SK-N-SH treated with all-trans-retinoic acid at 6 μM for 48 hours (cell line): ENCODE measurements at regions not wholly inside any gene's neighbourhood (a gene's known extent, or its start where the extent isn't known, plus 50 kb on each side); places are given as distances from the start of the nearest gene placed in this dataset.

Experiments used
- ATAC-seq: fragments of 200-7000 bp; cut with Tn5 transposase; 3 replicates; pipeline ENCODE4 v1.9.1; 2020; ENCODE audit warnings: mild to moderate bottlenecking, moderate library complexity
- ARNTL ChIP-seq: fragments of 450-650 bp; formaldehyde crosslinking; IDR thresholded peaks from 2 replicates; pipeline ENCODE4 v1.5.0; 2020; ENCODE audit warnings: low read depth, mild to moderate bottlenecking, moderate library complexity, borderline replicate concordance
- BACH2 ChIP-seq: fragments of 250-450 bp; sonication (Bioruptor Pico); IDR thresholded peaks from 2 replicates; pipeline ENCODE4 v1.9.0; 2021; ENCODE audit warnings: mild to moderate bottlenecking, borderline replicate concordance
- CSDC2 ChIP-seq: fragments of 250-450 bp; sonication (Bioruptor Pico); IDR thresholded peaks from 2 replicates; pipeline ENCODE4 v1.5.0; 2020; ENCODE audit warnings: mild to moderate bottlenecking, moderate library complexity
- ESRRG ChIP-seq: fragments of 250-450 bp; sonication (Bioruptor Pico); IDR thresholded peaks from 2 replicates; pipeline ENCODE4 v1.6.1; 2021; ENCODE audit warnings: mild to moderate bottlenecking
- GLIS3 ChIP-seq: fragments of 250-450 bp; sonication (Bioruptor Pico); IDR thresholded peaks from 2 replicates; pipeline ENCODE4 v1.5.0; 2020; ENCODE audit warnings: mild to moderate bottlenecking, moderate library complexity
- ISL1 ChIP-seq: fragments of 250-450 bp; sonication (Bioruptor Pico); IDR thresholded peaks from 2 replicates; pipeline ENCODE4 v2.1.2; 2022; ENCODE audit warnings: mild to moderate bottlenecking, moderate library complexity
- OSR1 ChIP-seq: fragments of 250-450 bp; sonication (Bioruptor Pico); IDR thresholded peaks from 2 replicates; pipeline ENCODE4 v1.8.0; 2022; ENCODE audit warnings: moderate library complexity, mild to moderate bottlenecking, inconsistent platforms
- PATZ1 ChIP-seq: fragments of 250-450 bp; sonication (Bioruptor Pico); IDR thresholded peaks from 2 replicates; pipeline ENCODE4 v1.8.0; 2020; ENCODE audit warnings: mild to moderate bottlenecking, moderate library complexity, borderline replicate concordance
- POU6F1 ChIP-seq: fragments of 250-450 bp; sonication (Bioruptor Pico); IDR thresholded peaks from 2 replicates; pipeline ENCODE4 v1.8.0; 2021; ENCODE audit warnings: low read depth, mild to moderate bottlenecking, moderate library complexity, borderline replicate concordance
- PPARA ChIP-seq: fragments of 250-450 bp; sonication (Bioruptor Pico); IDR thresholded peaks from 2 replicates; pipeline ENCODE4 v1.5.0; 2020; ENCODE audit warnings: mild to moderate bottlenecking, borderline replicate concordance
- RARB ChIP-seq: fragments of 250-450 bp; sonication (Bioruptor Pico); IDR thresholded peaks from 2 replicates; pipeline ENCODE4 v1.8.0; 2021; ENCODE audit warnings: mild to moderate bottlenecking, moderate library complexity
- SNAI2 ChIP-seq: fragments of 250-450 bp; sonication (Bioruptor Pico); IDR thresholded peaks from 2 replicates; pipeline ENCODE4 v1.5.0; 2020; ENCODE audit warnings: mild to moderate bottlenecking, moderate library complexity
- TCF4 ChIP-seq: fragments of 250-450 bp; sonication (Bioruptor Pico); IDR thresholded peaks from 2 replicates; pipeline ENCODE4 v1.8.0; 2021; ENCODE audit warnings: mild to moderate bottlenecking, moderate library complexity, borderline replicate concordance
- TOX ChIP-seq: fragments of 250-450 bp; sonication (Bioruptor Pico); IDR thresholded peaks from 2 replicates; pipeline ENCODE4 v1.8.0; 2021; ENCODE audit warnings: mild to moderate bottlenecking, moderate library complexity, borderline replicate concordance
- TSHZ2 ChIP-seq: fragments of 250-450 bp; sonication (Bioruptor Pico); IDR thresholded peaks from 2 replicates; pipeline ENCODE4 v1.5.0; 2020; ENCODE audit warnings: mild to moderate bottlenecking, moderate library complexity
- ZC3H10 ChIP-seq: fragments of 250-450 bp; sonication (Bioruptor Pico); IDR thresholded peaks from 2 replicates; pipeline ENCODE4 v1.5.1; 2021; ENCODE audit warnings: mild to moderate bottlenecking, moderate library complexity
- ZFP3 ChIP-seq: fragments of 250-450 bp; sonication (Bioruptor Pico); IDR thresholded peaks from 2 replicates; pipeline ENCODE4 v1.5.0; 2020; ENCODE audit warnings: mild to moderate bottlenecking, moderate library complexity
- ZFP30 ChIP-seq: fragments of 450-650 bp; formaldehyde crosslinking; IDR thresholded peaks from 2 replicates; pipeline ENCODE4 v1.5.0; 2022; ENCODE audit warnings: mild to moderate bottlenecking, moderate library complexity
- ZNF70 ChIP-seq: fragments of 450-650 bp; formaldehyde crosslinking; IDR thresholded peaks from 2 replicates; pipeline ENCODE4 v1.5.0; 2020; ENCODE audit warnings: mild to moderate bottlenecking, moderate library complexity
- TF ChIP-seq, protein P1 (sequence below): fragments of 250-450 bp; sonication (Bioruptor Pico); IDR thresholded peaks from 2 replicates; pipeline ENCODE4 v1.5.1; 2020; ENCODE audit warnings: low read depth, mild to moderate bottlenecking, moderate library complexity
- TF ChIP-seq, protein P2 (sequence below): fragments of 250-450 bp; sonication (Bioruptor Pico); IDR thresholded peaks from 2 replicates; pipeline ENCODE4 v1.5.1; 2021; ENCODE audit warnings: mild to moderate bottlenecking, moderate library complexity

DNA sequence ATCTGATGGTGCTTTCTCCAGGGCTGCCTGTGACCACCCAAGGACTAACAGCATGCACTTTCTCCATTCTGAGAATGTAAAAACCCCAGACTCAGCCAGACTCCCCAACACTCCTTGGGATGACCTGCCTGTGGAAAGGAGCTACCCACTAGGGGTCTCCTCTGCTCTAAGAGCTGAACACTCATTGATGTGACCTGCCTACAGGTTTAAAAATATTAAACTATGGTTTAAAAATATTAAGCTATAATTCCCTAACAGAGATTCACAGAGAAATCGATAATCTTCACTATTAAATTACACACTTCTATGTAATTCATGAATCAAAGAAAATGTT, 696.2 kb upstream of the SLITRK5 start (continued):
- no peak for TF ChIP-seq BACH2 (CRISPR knock-in tag)
- no peak for TF ChIP-seq PPARA (CRISPR knock-in tag)

DNA sequence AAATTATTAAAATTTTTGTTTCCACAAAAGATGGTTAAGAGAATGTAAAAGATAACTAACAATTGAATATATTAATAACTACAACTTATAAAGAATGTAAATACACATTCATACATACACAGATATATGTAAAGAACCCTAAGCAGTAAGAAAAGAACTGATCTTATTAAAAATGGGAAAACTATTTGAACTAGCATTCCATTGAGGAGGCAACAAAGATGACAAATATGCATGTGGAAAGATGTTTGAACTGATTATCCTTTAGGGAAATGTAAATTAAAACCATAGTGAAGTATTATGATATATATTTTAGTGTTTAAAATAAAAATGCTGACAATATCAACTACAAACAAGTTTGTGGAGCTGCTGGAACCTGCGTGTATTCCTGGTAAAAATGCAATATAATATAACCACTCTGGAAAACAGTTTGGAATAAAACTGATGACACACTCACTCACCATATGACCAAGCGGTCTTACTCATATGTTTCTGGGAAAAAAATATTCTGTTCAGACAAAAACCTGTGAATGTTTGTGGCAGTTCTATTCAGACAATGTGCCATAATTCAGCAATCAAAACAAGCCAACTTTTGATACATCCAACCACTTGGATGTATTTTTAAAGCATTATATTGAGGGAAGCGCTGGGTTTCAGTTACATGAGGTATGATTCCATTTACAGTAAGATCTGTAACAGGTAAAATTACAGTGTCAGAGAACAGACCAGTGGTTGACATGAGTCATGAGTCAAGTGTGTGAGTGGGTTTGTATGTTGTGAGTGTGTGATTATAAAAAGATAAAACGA, 694.4 kb upstream of the SLITRK5 start:
- no peak for TF ChIP-seq ZFP3 (CRISPR knock-in tag)
- no peak for TF ChIP-seq PATZ1 (CRISPR knock-in tag)
- no peak for TF ChIP-seq ARNTL (CRISPR knock-in tag)
- TF ChIP-seq ZFP30, result no peak
- TF ChIP-seq, protein P1, sequence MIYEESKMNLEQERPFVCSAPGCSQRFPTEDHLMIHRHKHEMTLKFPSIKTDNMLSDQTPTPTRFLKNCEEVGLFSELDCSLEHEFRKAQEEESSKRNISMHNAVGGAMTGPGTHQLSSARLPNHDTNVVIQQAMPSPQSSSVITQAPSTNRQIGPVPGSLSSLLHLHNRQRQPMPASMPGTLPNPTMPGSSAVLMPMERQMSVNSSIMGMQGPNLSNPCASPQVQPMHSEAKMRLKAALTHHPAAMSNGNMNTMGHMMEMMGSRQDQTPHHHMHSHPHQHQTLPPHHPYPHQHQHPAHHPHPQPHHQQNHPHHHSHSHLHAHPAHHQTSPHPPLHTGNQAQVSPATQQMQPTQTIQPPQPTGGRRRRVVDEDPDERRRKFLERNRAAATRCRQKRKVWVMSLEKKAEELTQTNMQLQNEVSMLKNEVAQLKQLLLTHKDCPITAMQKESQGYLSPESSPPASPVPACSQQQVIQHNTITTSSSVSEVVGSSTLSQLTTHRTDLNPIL (CRISPR knock-in tag), result no peak
- no peak for TF ChIP-seq ZC3H10 (CRISPR knock-in tag)
- TF ChIP-seq TOX (CRISPR knock-in tag), result no peak
- TF ChIP-seq ZNF70 (CRISPR knock-in tag), result no peak
- TF ChIP-seq GLIS3 (CRISPR knock-in tag), result no peak
- TF ChIP-seq, protein P2, sequence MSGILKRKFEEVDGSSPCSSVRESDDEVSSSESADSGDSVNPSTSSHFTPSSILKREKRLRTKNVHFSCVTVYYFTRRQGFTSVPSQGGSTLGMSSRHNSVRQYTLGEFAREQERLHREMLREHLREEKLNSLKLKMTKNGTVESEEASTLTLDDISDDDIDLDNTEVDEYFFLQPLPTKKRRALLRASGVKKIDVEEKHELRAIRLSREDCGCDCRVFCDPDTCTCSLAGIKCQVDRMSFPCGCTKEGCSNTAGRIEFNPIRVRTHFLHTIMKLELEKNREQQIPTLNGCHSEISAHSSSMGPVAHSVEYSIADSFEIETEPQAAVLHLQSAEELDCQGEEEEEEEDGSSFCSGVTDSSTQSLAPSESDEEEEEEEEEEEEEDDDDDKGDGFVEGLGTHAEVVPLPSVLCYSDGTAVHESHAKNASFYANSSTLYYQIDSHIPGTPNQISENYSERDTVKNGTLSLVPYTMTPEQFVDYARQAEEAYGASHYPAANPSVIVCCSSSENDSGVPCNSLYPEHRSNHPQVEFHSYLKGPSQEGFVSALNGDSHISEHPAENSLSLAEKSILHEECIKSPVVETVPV, result no peak
- no peak for ATAC-seq

DNA sequence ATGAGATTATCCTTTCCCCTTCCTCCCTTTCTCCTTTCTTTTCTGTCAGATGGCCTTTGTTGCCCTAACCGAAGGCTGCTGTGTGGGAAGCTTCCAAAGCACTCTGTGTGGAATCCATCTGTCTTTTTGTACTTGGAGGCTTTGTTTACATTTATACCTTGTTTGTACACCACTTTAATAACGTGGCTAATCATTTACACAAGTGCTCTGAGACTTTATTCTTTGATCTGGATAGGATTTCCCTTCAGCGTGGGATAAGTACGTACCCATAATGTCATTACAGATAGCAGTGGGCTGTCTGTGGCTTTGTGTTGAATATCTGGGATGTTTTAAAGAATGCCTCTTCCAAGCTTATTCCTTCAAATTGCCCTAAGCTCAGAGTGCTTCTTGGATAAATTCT, 684.7 kb upstream of the SLITRK5 start:
- TF ChIP-seq TOX (CRISPR knock-in tag) (no peak), ARNTL (CRISPR knock-in tag) (no peak), ZFP3 (CRISPR knock-in tag) (no peak), TCF4 (CRISPR knock-in tag) (no peak), RARB (no peak)
- no peak for ATAC-seq

DNA sequence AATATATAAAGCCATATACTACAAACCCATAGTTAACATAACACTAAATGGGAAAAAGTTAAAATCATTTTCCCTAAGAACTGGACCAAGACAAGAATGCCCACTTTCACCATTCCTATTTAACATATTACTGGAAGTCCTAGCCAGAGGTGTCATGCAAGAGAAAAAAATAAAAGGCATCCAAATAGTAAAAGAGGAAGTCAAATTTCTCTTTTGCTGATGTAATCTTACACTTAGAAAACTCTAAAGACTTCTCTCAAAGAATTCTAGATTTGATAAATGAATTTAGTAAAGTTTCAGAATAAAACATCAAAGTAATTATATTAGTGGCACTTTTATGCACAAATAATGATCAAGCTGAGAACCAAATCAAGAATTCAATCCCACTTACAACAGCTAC, 678.9 kb upstream of the SLITRK5 start:
- ATAC-seq, result no peak
- TF ChIP-seq BACH2 (CRISPR knock-in tag) (no peak), ESRRG (CRISPR knock-in tag) (no peak), TSHZ2 (CRISPR knock-in tag) (no peak), ARNTL (CRISPR knock-in tag) (no peak), RARB (no peak), SNAI2 (CRISPR knock-in tag) (no peak), ZFP30 (no peak), CSDC2 (no peak), PPARA (CRISPR knock-in tag) (no peak), OSR1 (CRISPR knock-in tag) (no peak), PATZ1 (CRISPR knock-in tag) (no peak), POU6F1 (CRISPR knock-in tag) (no peak), ISL1 (no peak)
- TF ChIP-seq, protein P2, result no peak
- TF ChIP-seq, protein P1 (CRISPR knock-in tag), result no peak
